Choroid plexus epithelial cell (primary cell): ENCODE measurements at regions not wholly inside any gene's neighbourhood (a gene's known extent, or its start where the extent isn't known, plus 50 kb on each side); places are given as distances from the start of the nearest gene placed in this dataset.

Experiments
- DNase-seq: peaks from one replicate; pipeline ENCODE4 v3.0.0-alpha.2; 2010; ENCODE audit warnings: low read depth
- H3K4me3 ChIP-seq: 2 replicates; pipeline ENCODE4 v1.5.1; 2011; ENCODE audit warnings: low read depth, mild to moderate bottlenecking, control low read depth, low read length, moderate library complexity
- TF ChIP-seq, protein P1 (sequence below): conservative IDR thresholded peaks from 2 replicates; pipeline ENCODE4 v1.5.1; 2011; ENCODE audit warnings: low read depth, mild to moderate bottlenecking, control low read depth, inconsistent platforms, low read length, moderate library complexity

DNA sequence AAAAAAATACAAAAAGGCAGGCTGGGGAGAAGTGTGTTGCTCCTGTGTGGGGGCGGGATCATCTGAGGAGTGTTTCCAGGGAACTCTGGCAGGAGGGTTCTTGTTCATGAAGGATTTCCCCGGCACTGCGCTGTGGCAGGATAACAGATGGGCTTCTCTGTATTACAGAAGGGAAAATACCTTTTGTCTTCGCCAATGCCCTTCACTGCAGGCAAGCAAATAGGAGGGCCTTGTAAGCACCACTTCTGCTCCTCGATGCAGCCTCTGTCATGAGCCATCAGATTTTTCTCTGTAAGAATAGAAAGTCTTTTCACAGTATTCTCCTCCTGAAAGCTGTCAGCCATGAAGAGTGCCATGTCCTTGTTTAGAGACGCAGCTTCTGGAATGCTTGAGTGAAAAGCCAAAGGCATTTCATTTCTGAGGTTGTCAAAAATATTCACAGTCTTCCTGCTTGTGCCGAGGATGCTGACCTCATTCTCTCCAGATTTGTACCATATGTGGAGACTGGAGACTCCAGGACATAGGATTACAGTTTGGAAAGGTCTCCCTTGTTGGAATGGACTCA is 294.0 kb downstream of the YTHDC2 start:
- DNase-seq: no peak
- TF ChIP-seq, protein P1, sequence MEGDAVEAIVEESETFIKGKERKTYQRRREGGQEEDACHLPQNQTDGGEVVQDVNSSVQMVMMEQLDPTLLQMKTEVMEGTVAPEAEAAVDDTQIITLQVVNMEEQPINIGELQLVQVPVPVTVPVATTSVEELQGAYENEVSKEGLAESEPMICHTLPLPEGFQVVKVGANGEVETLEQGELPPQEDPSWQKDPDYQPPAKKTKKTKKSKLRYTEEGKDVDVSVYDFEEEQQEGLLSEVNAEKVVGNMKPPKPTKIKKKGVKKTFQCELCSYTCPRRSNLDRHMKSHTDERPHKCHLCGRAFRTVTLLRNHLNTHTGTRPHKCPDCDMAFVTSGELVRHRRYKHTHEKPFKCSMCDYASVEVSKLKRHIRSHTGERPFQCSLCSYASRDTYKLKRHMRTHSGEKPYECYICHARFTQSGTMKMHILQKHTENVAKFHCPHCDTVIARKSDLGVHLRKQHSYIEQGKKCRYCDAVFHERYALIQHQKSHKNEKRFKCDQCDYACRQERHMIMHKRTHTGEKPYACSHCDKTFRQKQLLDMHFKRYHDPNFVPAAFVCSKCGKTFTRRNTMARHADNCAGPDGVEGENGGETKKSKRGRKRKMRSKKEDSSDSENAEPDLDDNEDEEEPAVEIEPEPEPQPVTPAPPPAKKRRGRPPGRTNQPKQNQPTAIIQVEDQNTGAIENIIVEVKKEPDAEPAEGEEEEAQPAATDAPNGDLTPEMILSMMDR: no peak
- no peak overlapping the region for H3K4me3 ChIP-seq

DNA sequence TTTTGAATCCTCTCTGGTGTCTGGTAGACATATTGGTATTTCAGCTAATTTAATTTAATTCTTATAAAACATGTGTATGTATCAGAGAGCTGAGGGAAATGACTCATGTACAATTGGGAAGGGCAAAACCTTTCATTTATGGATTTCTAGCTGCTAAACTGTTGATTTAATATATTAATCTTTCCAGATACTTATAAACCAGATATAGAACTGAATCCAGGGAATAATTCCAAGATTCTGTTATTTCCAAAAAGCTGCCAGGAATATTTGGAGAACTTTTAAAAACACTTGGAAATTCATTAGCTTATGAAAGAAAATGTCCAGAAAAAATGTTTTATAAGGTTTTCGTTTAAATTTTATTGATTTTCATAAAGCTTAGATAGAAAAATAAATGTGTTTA is 295.5 kb downstream of the YTHDC2 start:
- DNase-seq: no peak
- no peak overlapping the region for H3K4me3 ChIP-seq
- TF ChIP-seq, protein P1: no peak

DNA sequence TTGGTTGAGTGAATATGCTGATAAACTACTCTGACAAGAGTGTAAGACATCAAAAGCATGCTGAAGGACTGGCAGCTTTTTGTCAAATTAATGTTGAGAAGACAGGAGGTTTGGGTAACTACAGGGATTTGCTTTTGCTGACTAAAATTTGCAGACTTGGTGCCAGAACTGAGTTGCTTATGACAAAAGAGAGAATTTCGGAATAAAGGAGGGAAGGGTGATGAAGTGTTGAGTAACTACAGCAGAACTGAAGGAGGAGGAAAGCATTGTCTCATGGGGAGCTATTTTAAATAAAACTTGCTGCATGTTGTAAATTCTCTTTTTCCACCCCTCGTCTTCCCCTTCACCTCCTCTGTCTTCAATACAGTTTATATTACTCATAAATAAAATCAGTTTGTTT is 296.1 kb downstream of the YTHDC2 start:
- DNase-seq: no peak
- no peak overlapping the region for H3K4me3 ChIP-seq
- TF ChIP-seq, protein P1: no peak

DNA sequence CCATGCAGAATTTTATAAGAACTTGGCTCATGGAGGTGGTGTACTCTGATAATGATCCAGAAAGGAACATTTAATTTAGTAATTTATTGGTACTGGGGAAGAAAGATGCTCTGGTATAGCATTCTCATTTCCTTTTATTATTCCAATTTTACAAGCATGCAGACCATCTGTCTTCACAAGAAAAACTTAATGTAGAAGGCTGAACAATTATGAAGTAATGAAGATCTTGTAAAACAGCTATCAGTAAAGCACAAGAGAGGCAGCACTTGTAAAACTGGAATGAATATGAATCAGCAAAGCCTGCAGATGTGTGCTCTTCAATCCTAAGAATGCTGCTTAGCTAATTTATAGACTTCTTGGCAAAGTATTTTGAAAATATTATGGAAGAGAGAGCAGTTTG is 300.0 kb downstream of the YTHDC2 start:
- H3K4me3 ChIP-seq: no peak overlapping the region
- no peak for DNase-seq
- TF ChIP-seq, protein P1: no peak

DNA sequence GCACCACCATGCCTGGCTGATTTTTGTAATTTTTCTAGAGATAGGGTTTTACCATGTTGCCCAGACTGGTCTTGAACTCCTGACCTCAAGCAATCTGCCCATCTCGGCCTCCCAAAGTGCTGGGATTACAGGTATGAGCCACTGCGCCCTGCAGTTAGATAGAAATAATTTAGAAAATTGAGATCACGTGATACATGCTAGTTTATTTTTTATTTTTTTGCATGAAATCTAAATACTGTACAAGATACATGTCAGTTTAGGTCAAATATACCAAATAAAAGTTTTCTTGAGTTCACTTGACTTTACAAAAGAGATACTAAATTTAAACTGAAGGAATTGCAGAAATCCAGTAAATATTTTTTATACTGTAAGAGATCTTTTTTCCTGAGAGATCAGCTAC is 304.2 kb downstream of the YTHDC2 start:
- no peak for DNase-seq
- TF ChIP-seq, protein P1: no peak
- no peak overlapping the region for H3K4me3 ChIP-seq

DNA sequence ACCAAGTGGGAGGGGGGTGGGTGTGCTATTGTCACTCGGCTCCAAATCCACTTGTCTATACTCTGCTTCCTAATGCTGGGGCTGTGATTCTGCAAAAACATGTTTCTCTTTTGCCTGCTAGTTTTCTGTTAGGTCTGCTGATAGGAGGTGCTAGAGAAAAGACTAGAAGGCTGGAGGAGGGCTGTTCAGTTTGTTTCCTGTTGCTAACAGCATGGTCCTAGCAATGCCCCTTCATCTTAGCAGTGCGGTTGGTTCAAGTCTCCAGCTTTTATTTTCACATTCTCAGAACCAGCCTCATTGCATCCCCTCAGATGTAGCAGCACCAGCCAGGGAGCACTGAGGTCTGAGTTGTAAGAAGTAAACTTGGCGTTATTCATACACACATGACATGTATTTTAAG is 310.2 kb downstream of the YTHDC2 start:
- H3K4me3 ChIP-seq: no peak overlapping the region
- no peak for DNase-seq
- TF ChIP-seq, protein P1: no peak

DNA sequence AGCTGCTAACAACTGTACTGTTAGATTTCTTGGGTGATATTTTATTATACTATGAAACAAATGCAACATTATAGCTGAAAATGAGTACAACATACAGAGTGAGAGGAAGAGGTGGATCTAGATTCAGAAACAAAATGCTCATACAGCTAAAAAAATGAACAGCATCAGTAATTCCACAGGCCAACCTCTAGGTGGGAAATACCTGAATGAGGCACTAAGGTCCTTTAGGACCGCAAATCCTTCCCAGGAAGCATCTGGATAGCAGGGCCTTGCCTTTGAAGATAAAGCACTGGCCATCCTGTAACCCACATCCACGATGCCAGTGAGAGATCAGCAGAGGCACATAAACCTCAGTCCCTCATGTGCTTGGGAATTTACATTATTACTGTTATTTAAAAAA is 310.8 kb downstream of the YTHDC2 start:
- TF ChIP-seq, protein P1: no peak
- no peak overlapping the region for H3K4me3 ChIP-seq

More for the DNA sequence above, 310.8 kb downstream of the YTHDC2 start:
- no peak for DNase-seq
